ENCODE measurements at regions not wholly inside any gene's neighbourhood (a gene's known extent, or its start where the extent isn't known, plus 50 kb on each side); places are given as distances from the start of the nearest gene placed in this dataset.
"Not testable (repeated sequence)": the region's sequence is repeated elsewhere in the genome, so short reads cannot be mapped to it uniquely, and the experiment has no call there.

DNA sequence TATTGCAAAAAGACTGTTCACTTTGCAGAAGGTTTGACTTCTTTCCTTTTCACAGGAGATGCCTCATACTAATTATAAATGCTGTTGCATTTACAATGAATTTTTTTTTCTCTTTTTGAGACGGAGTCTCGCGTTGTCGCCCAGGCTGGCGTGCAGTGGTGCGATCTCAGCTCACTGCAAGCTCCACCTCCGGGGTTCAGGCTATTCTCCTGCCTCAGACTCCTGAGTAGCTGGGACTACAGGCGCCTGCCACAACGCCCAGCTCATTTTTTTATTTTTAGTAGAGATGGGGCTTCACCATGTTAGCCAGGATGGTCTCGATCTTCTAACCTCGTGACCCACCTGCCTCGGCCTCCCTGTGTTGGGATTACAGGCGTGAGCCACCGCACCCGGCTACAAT is 290.5 kb upstream of the GATB start:
- DNase-seq, result not testable (repeated sequence)

DNA sequence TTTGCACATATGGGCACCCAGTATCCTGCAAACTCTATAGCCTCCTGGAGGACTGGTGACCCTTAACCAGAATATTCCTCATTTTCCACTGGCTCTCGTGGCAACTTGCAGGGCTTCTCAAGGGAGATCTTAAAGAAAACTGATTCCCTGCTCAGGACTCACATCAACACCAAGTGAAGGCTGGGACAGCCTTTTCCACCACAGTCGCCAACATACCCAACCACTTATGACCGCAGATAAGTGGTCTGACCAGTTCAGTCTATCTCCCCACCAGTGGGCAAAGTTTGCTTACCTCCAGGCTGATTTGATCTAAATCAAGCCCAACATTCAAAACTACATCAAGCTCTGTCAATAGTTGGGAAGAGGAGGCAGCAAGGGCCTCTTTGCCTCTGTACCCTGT is 289.3 kb upstream of the GATB start:
- no peak for DNase-seq

DNA sequence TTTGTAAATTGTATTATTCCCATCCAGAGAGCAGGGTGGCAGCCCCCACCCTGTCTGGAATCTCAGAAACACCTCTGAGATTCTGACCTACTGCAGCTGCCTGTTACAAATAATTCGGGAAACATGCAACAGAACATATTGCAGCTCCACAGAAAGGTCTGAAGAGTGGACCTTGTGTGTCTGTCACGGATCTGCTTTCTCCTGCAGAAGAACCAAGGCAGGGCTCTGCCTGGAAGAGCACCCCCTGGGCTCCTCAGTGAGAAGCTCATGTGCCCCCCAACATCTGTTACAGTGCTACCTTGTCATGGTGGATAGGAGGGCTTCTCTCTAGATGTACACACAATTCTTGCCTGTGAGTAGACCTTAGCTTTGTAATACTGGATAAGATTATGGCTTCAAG is 286.6 kb upstream of the GATB start:
- no peak for DNase-seq

DNA sequence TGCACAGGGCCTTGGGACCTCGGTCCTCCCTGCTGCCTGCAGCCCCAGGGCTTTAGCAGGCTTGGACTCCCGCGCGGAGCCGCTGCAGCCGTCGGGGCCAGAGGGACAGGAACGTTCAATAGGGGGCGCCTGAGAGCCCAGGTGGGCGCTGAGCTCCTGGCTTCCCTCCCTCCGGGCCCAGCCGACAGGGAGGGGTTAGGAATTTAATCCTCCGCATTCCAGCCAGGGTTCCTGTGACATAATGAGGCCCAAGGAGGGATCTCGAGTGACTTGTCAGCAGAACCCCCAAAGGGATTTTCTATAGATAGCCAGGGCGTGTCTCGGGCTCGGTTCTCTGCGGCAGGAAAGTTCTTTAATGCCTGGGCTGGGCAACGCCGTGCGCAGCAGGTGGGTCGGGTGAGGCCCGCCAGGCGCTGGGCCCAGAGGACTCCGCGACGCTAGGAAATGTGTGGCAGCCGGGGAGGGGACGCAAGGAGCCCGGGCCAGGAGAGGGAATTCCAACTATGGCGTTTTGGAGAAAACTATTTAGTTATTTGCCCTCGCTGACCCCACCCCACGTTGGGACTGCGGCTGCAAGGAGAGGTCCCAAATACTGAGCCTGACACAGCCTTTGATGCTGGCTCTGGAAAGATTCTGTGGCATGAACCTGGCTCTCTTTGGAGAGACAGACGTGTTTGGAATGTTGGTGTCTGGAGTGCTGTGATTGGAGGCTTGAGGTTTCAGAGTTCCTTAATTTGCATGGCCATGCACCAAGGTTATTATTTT is 285.2 kb upstream of the GATB start:
- DNase-seq, result no peak

DNA sequence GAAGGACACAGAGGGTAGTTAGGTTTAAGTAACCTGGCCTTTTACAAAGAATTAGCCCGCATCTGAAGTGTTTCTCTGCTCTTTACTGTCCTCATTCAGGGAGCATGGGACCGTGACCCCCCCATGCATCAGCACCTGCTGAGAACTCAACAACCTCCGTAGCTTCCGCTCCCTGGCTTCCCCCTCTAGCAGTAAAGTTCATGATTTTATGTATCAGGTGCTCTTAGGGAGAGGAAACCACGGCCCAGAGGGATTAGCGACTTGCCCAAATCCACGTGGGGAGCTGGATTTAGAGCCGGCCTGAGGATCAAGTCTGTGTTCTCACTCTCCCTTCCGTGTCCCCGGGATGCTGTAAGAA is 284.6 kb upstream of the GATB start:
- no peak for DNase-seq

DNA sequence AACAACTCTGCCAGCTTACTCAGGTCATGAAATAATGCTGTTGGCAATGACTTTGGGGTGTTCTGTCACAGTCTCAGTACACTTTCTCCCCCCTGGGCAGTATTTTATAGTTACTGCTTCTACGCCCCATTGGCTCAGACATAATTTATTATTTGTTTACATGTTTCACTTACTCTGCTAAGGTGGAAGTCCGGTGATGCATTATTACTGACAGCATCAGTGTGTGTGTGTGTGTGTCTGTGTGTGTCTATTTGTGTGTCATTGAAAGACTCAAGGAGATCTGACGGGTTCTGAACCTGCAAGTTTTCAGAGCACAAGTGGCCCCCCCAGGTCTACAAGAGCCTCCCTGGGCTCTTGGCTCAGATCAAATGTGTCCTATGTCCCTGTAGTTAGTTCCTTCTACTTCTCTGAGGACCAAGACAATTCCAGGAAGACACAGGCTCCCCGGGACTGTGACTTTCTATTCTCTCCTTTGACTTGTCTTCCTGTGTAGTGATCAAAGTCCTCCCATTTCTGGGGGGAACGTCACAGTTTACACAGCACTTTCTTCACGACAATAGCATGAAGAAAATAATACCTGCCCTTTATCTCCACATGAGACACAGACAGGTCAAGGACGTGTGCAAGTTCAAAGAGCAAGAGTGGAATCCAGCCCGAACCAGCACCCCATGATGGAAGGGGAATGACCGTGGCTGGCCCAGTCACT is 283.7 kb upstream of the GATB start:
- DNase-seq, result no peak

DNA sequence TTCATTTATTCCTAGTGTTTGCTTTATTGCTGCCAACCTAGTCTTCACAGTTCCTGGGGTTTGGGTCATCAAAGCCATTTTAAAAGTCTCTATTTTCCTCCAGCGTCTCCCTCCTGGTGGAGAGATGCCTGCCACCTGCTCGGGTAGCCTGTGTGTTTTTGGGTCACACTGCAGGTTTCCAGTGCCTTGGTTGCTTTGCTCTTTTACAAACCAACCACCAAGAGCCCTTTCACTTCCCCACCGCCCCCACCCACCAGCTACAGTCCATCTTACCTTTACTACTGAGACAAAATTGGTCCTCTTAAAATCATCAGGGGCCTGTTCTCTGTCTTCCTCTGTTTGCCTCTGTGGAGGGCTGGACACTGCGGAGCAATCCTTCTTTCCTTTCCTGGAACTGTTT is 280.5 kb upstream of the GATB start:
- no peak for DNase-seq

DNA sequence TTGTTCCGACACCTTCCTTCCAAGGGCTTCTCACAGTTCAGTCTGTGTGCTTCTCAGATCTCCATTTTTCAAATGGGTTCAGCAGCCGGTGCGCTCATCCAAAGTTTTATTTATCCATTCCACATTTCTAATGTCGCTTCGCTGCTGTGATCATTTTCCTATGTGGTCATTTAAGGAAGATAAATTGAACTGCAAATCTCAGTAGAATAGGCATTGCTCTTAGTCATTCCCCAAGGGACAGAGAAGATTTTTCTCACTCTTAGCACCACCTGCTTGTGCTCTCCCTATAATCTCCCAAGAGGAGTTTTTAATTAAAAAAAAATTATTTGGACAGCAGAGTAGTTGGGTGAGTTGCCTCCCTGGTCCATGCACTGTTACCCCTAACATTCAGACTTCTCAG is 278.9 kb upstream of the GATB start:
- DNase-seq, result no peak

DNA sequence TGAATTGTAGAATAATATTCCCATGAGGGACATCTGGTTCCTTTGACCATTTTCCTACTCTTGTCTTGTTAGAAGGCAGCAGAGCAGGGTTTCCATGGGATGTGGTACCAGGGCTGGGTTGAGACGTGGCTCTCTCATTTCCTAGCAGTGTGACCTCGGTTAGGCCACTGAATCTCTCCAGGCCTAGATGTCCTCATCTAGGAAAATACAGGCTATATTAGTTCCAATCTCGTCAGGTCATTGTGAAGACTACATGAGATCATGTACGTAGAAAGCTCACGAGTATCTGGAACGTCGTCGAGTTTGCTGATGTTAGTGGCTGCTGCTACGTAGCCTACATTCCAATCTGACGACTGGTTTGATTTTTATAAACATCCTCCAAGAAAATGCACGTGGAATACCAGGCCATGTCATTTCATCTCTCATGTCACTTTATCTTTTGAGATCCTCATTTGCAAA is 278.2 kb upstream of the GATB start:
- DNase-seq, result no peak

DNA sequence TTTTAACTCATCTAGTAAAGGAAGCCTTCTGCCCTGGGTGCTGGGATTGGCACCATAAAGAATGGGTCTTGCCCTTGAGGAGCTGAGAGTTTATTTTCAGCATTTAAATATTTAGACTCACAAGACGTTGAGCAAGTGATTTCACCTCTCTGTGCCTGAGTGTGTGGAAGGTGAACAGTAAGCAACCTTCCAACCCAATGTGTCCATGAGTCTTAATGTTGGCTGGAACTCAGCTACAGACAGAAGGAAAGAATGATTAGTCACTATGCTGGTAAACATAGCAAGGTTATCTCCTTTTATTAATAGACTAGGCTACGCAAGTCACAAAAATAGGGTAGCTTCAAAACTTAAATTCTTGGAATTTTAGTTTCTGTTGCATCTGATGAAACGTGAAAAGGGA is 277.4 kb upstream of the GATB start:
- DNase-seq, result no peak

DNA sequence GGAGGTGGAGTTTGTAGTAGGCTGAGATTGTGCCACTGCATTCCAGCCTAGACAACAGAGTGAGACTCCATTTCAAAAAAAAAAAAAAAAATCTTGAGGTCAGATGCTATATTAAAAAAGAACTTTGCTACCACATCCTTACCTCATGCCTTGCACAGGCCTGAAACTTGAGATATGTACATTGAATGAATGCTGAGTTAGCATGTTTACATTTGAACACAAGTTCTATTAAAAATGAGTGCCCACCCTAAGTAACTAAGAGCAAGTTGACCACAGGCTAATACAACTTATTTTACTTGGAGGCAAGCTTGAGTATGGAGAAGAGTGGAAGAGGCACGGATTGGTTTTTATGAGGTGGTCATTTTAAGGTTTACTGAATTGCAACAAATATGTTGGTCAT is 276.6 kb upstream of the GATB start:
- DNase-seq, result no peak

DNA sequence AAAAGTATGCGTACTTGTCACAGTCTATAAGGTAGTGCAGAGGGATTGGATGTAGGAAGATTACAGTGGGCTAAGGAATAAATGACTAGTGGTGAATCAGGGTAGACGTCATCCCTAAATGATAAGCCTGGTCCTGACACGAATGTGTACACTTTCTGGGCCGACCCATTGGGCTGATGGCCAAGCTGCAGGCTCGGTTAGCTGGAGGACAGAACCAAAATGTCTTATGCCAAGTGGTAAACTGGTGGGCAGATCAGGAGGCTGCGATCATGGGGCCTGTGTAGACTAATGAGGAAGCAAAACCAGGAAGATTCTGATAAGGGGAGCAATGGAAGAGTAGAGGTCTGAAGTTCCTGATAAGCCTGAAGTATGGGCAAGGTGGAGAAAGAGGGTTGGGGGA is 272.8 kb upstream of the GATB start:
- DNase-seq, result no peak

DNA sequence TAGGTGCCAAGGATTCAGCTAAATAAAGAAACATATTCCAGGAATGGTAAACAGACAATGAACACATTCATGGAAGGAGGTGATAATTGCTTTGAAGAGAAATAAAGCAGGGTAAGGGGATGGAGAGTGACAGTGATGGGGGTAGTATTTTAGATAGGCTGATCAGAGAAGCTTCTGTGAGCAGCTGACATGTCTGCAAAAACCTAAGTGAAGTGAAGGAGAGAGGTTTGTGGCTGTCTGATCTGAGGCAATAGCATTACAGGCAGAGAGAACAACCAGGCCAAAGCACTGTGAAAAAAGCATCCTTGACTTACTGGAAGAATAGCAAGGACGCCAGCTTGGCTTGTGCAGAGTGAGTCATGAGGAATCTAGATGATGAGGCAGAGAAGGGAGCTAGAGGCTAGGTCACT is 271.9 kb upstream of the GATB start:
- DNase-seq, result no peak

DNA sequence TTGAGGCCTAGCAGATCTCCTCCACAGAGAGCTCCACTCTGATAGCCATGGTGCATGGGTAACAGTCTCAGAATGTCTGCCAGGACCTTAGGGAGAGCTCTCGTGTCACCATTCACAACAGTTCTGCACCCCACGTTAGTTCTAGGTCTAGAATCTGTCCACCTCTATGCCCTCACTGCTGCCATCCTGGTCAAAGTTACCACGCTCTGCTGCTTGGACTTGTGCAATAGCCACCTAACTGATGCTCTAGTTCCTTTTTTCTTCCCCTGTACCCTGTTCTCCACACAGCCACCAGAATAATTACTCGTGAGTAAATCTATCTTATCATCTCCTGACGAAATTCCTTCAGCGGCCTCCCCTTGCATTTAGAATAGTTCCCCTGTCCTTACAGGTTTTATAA is 268.8 kb upstream of the GATB start:
- peak in 1 of 2 experiments; percentile 35 for DNase-seq

DNA sequence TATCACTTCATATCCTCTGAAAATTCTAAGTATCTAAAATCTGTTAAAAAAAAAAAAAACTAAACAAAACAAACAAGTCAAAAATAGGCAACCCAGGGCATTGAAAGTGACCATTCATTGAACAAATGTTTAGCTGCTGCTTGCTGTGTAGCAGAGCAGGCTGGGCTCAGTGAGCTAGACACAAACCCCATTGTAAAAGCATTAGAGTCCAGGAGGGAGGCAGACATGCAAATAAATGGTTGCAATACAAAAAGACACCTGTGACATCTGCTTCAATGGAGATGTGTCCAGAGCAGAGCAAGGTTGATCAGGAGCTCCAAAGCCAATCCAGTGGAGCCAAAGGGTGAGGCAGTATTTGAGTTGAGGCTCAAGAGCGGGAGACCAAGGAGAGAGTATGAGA is 267.3 kb upstream of the GATB start:
- no peak for DNase-seq

DNA sequence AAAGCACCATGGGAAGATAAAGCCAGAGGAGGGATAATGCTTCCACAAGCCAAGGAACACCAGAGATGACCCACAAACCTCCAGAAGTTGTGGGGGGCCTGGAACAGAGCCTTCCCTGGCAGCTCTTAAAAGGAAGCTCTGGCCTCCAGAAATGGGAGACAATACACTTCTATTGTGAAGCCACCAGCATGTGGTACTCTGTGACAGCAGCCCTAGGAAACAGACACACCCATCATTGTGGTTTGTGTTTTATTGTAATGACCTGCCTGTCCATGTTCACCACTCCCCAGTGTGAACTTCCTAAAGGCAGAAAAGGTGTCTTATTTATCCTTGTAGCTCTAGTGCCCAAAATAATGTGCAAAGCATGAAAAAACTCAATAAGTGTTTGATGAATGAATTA is 264.1 kb upstream of the GATB start:
- no peak for DNase-seq

DNA sequence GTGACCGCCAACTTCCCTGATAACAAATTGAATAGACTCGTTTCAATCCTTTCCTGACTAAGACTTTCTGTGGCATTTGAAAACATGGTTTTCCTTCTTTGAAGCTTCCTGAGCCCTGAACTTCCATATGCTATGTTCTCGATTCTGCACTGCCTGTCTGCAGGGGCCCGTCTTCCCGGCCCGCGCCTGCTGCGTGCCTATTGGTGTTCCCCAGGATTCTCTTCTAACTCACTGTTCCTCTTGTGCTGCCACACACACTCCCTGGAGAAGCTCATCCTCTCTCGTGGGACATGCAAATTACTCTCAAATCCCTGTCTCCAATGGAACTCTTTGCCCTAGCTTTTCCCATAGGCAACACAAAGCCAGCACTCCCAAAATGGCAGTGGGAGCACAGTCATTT is 262.9 kb upstream of the GATB start:
- no peak for DNase-seq

DNA sequence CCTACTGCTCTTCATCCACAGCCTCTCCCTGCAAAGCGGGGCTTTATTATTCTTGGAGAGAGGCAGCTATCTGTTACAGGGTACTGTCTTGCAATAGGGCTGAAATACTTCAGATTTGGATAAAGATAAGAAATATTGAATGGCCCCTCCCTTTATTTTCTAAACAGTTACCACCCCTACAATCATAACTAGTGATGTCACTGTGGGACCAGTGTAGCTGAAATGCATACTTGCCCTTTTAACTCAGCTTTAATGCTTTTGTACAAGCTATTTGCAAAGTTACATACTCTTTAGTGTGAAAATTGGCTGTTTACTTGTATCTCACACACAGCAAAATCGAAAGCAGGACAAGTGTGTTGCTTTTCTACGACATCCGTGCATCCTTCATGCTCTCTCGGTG is 261.7 kb upstream of the GATB start:
- DNase-seq, result no peak

DNA sequence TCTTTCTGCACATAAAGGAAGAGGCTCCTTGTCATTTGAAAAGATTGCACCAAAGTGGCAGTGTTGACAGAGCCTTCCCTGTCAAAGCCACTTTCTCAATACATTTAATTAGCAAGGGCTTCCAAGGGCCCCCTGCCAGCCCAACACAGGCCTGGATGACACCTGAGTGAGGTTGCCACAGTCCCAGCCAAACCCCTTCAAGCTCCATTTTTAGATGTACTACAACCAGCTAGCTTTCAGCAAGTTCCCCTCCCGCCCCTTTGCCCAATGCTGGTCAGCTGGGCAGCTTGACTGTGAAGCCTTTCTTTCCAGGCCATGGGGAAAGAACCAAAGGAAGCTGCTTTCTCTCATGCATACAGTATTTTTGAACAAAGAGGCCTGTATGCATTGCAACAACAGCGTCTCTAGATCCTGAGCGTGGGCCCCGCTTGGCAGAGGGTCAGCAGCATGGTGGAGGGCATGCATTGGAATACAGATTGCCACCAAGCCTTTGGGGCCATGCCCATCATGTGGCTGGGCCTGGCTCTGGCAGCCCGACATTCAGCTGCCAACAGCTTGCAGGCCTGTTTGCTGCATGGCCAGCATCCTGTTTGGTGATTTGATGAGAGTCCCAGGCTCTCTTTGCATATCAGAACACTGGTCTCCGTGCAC is 261.1 kb upstream of the GATB start:
- DNase-seq, result no peak

DNA sequence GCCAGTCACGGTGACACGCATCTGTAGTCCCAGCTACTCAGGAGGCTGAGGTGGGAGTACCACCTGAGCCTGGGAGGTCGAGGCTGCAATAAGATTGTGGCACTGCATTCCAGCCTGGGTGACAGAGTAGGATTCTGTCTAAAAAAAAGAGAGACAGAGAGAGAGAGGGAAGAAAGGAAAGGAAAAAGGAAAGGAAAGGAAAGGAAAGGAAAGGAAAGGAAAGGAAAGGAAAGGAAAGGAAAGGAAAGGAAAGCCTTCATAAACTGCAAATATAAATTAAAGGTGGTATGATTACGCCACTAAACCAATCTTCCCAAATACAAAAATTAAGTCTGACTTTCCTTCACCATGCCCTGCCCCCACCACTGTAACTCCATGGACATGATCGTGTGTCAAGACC is 259.3 kb upstream of the GATB start:
- DNase-seq, result no peak

DNA sequence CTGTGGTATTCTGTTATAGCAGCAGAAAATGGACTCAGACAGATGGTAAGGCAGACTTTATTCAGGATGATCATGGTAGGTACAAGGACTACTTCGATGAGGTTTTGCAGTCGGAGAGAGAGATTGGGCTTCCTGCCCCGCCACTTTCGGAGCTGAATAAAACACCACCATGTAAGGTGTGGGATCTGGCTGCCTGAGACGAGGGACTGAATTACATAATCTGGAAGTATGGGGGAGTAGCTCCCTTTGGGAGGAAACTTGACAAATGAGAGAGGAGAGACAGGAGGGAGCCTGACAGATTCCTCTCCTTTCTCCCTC is 255.5 kb upstream of the GATB start:
- DNase-seq, result no peak

DNA sequence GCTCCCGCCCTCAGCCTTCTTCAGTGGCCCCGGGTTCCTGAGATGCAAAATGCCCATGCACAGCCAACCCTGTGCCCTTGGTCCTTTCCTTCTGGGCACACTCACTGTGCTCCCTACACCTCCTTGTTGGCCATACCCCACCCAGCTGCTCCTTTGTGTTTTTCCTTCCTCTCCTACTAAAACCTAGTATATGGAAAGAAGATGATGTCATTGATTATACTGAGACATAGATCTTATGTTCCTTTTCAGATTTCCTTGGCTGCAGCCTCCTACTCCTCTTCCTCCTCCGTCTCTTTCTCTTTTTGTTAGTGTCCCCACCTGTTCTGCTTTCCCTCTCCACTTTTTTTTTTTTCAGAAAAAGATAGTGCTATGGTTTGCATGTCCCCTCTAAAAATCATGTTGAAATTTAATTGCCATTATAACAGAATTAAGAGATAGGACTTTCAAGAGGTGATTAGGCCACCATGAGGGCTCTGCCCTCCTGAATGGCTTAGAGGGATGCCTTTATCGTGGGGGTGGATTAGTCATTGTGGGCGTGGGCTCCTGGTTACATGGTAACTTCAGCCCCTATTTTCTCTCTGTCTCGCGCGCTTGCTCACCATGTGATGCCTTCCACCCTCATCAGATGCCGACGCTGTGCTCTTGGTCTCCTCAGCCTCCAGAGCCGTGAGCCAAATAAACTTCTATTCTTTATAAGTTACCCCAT is 254.9 kb upstream of the GATB start:
- no peak for DNase-seq

DNA sequence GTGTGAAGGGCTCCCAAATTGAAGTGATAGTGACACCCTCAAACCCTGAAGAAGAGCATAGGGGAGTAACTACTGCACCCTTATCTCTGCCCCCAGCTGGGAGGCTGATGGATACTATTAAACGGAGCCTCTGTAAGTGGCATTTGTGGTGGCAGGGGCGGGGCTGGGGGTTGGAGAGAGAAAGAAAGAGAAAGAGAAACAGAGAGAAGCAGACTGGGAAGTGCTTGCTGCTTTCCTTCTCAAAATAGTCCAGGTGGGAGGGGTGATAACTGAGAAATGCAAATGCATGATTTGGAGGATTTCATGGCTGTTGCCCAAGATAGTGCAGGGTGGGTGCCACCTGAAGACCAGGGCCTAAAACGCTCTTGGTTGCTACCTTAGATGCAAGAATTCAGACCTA is 253.5 kb upstream of the GATB start:
- DNase-seq, result no peak

DNA sequence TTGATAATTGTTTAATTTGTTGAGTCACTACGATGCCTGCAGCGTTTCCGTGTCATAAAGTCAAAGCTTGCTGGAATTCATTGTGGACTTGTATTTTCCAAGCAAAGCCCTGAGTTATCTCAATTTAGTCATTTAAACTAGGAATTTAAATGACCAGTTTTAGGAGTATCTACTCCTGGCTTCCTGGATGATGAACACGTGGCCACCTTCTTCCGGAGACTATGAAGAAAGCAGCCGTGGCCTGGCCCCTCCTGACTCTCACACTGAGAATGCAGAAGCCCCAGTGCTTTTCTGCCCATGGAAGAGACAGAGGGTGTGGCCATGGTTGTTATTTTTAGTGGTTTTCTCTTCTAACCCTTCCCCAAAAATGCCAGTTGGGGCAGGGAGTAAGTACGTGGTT is 250.7 kb upstream of the GATB start:
- no peak for DNase-seq

All from AML-193 (cell line).